Fibroblast of the conjunctiva (primary cell): ENCODE measurements at regions not wholly inside any gene's neighbourhood (a gene's known extent, or its start where the extent isn't known, plus 50 kb on each side); places are given as distances from the start of the nearest gene placed in this dataset.
"Not testable (repeated sequence)": the region's sequence is repeated elsewhere in the genome, so short reads cannot be mapped to it uniquely, and the experiment has no call there.

ENCODE experiments used
- DNase-seq: peaks from one replicate; pipeline ENCODE4 v3.0.0-alpha.2; 2010; ENCODE audit warnings: low read depth

GRCh38 chr4:93888308-93888707 is 59.8 kb downstream of the ATOH1 start:
- no peak for DNase-seq

GRCh38 chr4:93888768-93889167 is 60.2 kb downstream of the ATOH1 start:
- DNase-seq: no peak

- DNase-seq: no peak
Measured at GRCh38 chr4:93891244-93891643, 62.7 kb downstream of the ATOH1 start.

- no peak for DNase-seq
Measured at GRCh38 chr4:93894995-93895394, 66.4 kb downstream of the ATOH1 start.

- no peak for DNase-seq
Measured at GRCh38 chr4:93896516-93896915, 68.0 kb downstream of the ATOH1 start.

- no peak for DNase-seq
Measured at GRCh38 chr4:93897559-93897958, 69.0 kb downstream of the ATOH1 start.

- no peak for DNase-seq
Measured at GRCh38 chr4:93908778-93909177, 80.2 kb downstream of the ATOH1 start.

GRCh38 chr4:93911671-93912070 is 83.1 kb downstream of the ATOH1 start:
- DNase-seq: no peak

- no peak for DNase-seq
Measured at GRCh38 chr4:93912146-93912545, 83.6 kb downstream of the ATOH1 start.

- DNase-seq: no peak
Measured at GRCh38 chr4:93918856-93919255, 90.3 kb downstream of the ATOH1 start.

- DNase-seq: not testable (repeated sequence)
Measured at GRCh38 chr4:93923570-93923969, 95.0 kb downstream of the ATOH1 start.

GRCh38 chr4:93947286-93947685 is 118.7 kb downstream of the ATOH1 start:
- no peak for DNase-seq

GRCh38 chr4:93950239-93950638 is 121.7 kb downstream of the ATOH1 start:
- DNase-seq: not testable (repeated sequence)

- DNase-seq: no peak
Measured at GRCh38 chr4:93957186-93957585, 128.6 kb downstream of the ATOH1 start.

GRCh38 chr4:93960450-93960849 is 131.9 kb downstream of the ATOH1 start:
- no peak for DNase-seq

- DNase-seq: no peak
Measured at GRCh38 chr4:93960916-93961315, 132.4 kb downstream of the ATOH1 start.

GRCh38 chr4:93981594-93981993 is 153.0 kb downstream of the ATOH1 start:
- no peak for DNase-seq

- no peak for DNase-seq
Measured at GRCh38 chr4:93982255-93982654, 153.7 kb downstream of the ATOH1 start.

GRCh38 chr4:93983140-93983539 is 154.6 kb downstream of the ATOH1 start:
- DNase-seq: no peak

GRCh38 chr4:93994175-93994994 is 165.8 kb downstream of the ATOH1 start:
- no peak for DNase-seq

- no peak for DNase-seq
Measured at GRCh38 chr4:93996895-93997294, 168.3 kb downstream of the ATOH1 start.

GRCh38 chr4:94000559-94000958 is 172.0 kb downstream of the ATOH1 start:
- no peak for DNase-seq

GRCh38 chr4:94006932-94007331 is 178.4 kb downstream of the ATOH1 start:
- DNase-seq: no peak

GRCh38 chr4:94011190-94011589 is 182.6 kb downstream of the ATOH1 start:
- DNase-seq: no peak
